ENCODE measurements at regions not wholly inside any gene's neighbourhood (a gene's known extent, or its start where the extent isn't known, plus 50 kb on each side); places are given as distances from the start of the nearest gene placed in this dataset.

- no peaks in the 10 kb centered on the region for H3K27me3 Mint-ChIP-seq (ENCODE audit: low read depth)
- peaks cover 20% of the 10 kb centered on the region for H3K9me3 Mint-ChIP-seq
- H3K36me3 Mint-ChIP-seq (ENCODE audit: low read depth): no peaks in the 10 kb centered on the region
- H3K4me3 Mint-ChIP-seq: no peak overlapping the region
- H3K27ac Mint-ChIP-seq: no peak overlapping the region
- DNase-seq (ENCODE audit: low spot score): no peak
- H3K4me1 Mint-ChIP-seq (ENCODE audit: low read depth): no peaks in the 10 kb centered on the region
These were observed 260.1 kb upstream of the AUTS2 start for GRCh38 chr7:69338144-69338543.

GRCh38 chr7:69341288-69341687 lies 257.0 kb upstream of the AUTS2 start:
- Mint-ChIP-seq H3K4me1 (ENCODE audit: low read depth) (no peaks in the 10 kb centered on the region), H3K4me3 (no peak overlapping the region), H3K9me3 (peaks cover 33% of the 10 kb centered on the region), H3K27me3 (ENCODE audit: low read depth) (no peaks in the 10 kb centered on the region), H3K36me3 (ENCODE audit: low read depth) (no peaks in the 10 kb centered on the region), H3K27ac (no peak overlapping the region)
- no peak for DNase-seq (ENCODE audit: low spot score)

- Mint-ChIP-seq H3K36me3 (ENCODE audit: low read depth) (no peaks in the 10 kb centered on the region), H3K27me3 (ENCODE audit: low read depth) (no peaks in the 10 kb centered on the region), H3K4me1 (ENCODE audit: low read depth) (no peaks in the 10 kb centered on the region), H3K9me3 (peaks cover 37% of the 10 kb centered on the region), H3K4me3 (no peak overlapping the region), H3K27ac (no peak overlapping the region)
- no peak for DNase-seq (ENCODE audit: low spot score)
These were observed 256.0 kb upstream of the AUTS2 start for GRCh38 chr7:69342154-69342884.

- H3K4me1 Mint-ChIP-seq (ENCODE audit: low read depth): no peaks in the 10 kb centered on the region
- H3K9me3 Mint-ChIP-seq: peaks cover 39% of the 10 kb centered on the region
- no peaks in the 10 kb centered on the region for H3K27me3 Mint-ChIP-seq (ENCODE audit: low read depth)
- no peak for DNase-seq (ENCODE audit: low spot score)
- H3K27ac Mint-ChIP-seq: no peak overlapping the region
- H3K4me3 Mint-ChIP-seq: no peak overlapping the region
- H3K36me3 Mint-ChIP-seq (ENCODE audit: low read depth): no peaks in the 10 kb centered on the region
These were observed 249.0 kb upstream of the AUTS2 start for GRCh38 chr7:69349291-69349690.

- Mint-ChIP-seq H3K36me3 (ENCODE audit: low read depth) (no peaks in the 10 kb centered on the region), H3K27ac (no peak overlapping the region), H3K4me1 (ENCODE audit: low read depth) (no peaks in the 10 kb centered on the region), H3K9me3 (peaks cover 8% of the 10 kb centered on the region), H3K27me3 (ENCODE audit: low read depth) (no peaks in the 10 kb centered on the region), H3K4me3 (no peak overlapping the region)
- DNase-seq (ENCODE audit: low spot score): no peak
These were observed 240.0 kb upstream of the AUTS2 start for GRCh38 chr7:69358163-69358821.

GRCh38 chr7:69359003-69359700 lies 239.1 kb upstream of the AUTS2 start:
- peaks cover 8% of the 10 kb centered on the region for H3K9me3 Mint-ChIP-seq
- no peaks in the 10 kb centered on the region for H3K36me3 Mint-ChIP-seq (ENCODE audit: low read depth)
- no peak for DNase-seq (ENCODE audit: low spot score)
- H3K27me3 Mint-ChIP-seq (ENCODE audit: low read depth): no peaks in the 10 kb centered on the region
- no peaks in the 10 kb centered on the region for H3K4me1 Mint-ChIP-seq (ENCODE audit: low read depth)
- H3K27ac Mint-ChIP-seq: no peak overlapping the region
- H3K4me3 Mint-ChIP-seq: no peak overlapping the region

- no peak for DNase-seq (ENCODE audit: low spot score)
- H3K27ac Mint-ChIP-seq: no peak overlapping the region
- no peaks in the 10 kb centered on the region for H3K36me3 Mint-ChIP-seq (ENCODE audit: low read depth)
- H3K27me3 Mint-ChIP-seq (ENCODE audit: low read depth): no peaks in the 10 kb centered on the region
- peaks cover 8% of the 10 kb centered on the region for H3K9me3 Mint-ChIP-seq
- H3K4me3 Mint-ChIP-seq: no peak overlapping the region
- H3K4me1 Mint-ChIP-seq (ENCODE audit: low read depth): no peaks in the 10 kb centered on the region
These were observed 237.4 kb upstream of the AUTS2 start for GRCh38 chr7:69360913-69361312.

- DNase-seq (ENCODE audit: low spot score): no peak
- H3K36me3 Mint-ChIP-seq (ENCODE audit: low read depth): no peaks in the 10 kb centered on the region
- H3K9me3 Mint-ChIP-seq: peaks cover 4% of the 10 kb centered on the region
- no peak overlapping the region for H3K4me3 Mint-ChIP-seq
- H3K4me1 Mint-ChIP-seq (ENCODE audit: low read depth): no peaks in the 10 kb centered on the region
- H3K27me3 Mint-ChIP-seq (ENCODE audit: low read depth): no peaks in the 10 kb centered on the region
- H3K27ac Mint-ChIP-seq: no peak overlapping the region
These were observed 235.1 kb upstream of the AUTS2 start for GRCh38 chr7:69363136-69363535.

GRCh38 chr7:69364813-69365643 lies 233.2 kb upstream of the AUTS2 start:
- Mint-ChIP-seq H3K4me1 (ENCODE audit: low read depth) (no peaks in the 10 kb centered on the region), H3K9me3 (peaks cover 7% of the 10 kb centered on the region), H3K27me3 (ENCODE audit: low read depth) (no peaks in the 10 kb centered on the region), H3K4me3 (no peak overlapping the region), H3K36me3 (ENCODE audit: low read depth) (no peaks in the 10 kb centered on the region), H3K27ac (no peak overlapping the region)
- DNase-seq (ENCODE audit: low spot score): no peak

GRCh38 chr7:69365651-69366192 lies 232.6 kb upstream of the AUTS2 start:
- no peak overlapping the region for H3K27ac Mint-ChIP-seq
- peaks cover 8% of the 10 kb centered on the region for H3K9me3 Mint-ChIP-seq
- no peak for DNase-seq (ENCODE audit: low spot score)
- no peaks in the 10 kb centered on the region for H3K27me3 Mint-ChIP-seq (ENCODE audit: low read depth)
- no peak overlapping the region for H3K4me3 Mint-ChIP-seq
- H3K36me3 Mint-ChIP-seq (ENCODE audit: low read depth): no peaks in the 10 kb centered on the region
- H3K4me1 Mint-ChIP-seq (ENCODE audit: low read depth): no peaks in the 10 kb centered on the region

- no peaks in the 10 kb centered on the region for H3K27me3 Mint-ChIP-seq (ENCODE audit: low read depth)
- H3K4me3 Mint-ChIP-seq: no peak overlapping the region
- no peaks in the 10 kb centered on the region for H3K4me1 Mint-ChIP-seq (ENCODE audit: low read depth)
- DNase-seq (ENCODE audit: low spot score): no peak
- H3K36me3 Mint-ChIP-seq (ENCODE audit: low read depth): no peaks in the 10 kb centered on the region
- no peak overlapping the region for H3K27ac Mint-ChIP-seq
- H3K9me3 Mint-ChIP-seq: peaks cover 3% of the 10 kb centered on the region
These were observed 230.5 kb upstream of the AUTS2 start for GRCh38 chr7:69367780-69368179.

GRCh38 chr7:69373171-69374043 lies 224.9 kb upstream of the AUTS2 start:
- Mint-ChIP-seq H3K36me3 (ENCODE audit: low read depth) (no peaks in the 10 kb centered on the region), H3K4me3 (no peak overlapping the region), H3K27ac (no peak overlapping the region), H3K4me1 (ENCODE audit: low read depth) (no peaks in the 10 kb centered on the region), H3K27me3 (ENCODE audit: low read depth) (no peaks in the 10 kb centered on the region), H3K9me3 (peaks cover 13% of the 10 kb centered on the region)
- DNase-seq (ENCODE audit: low spot score): no peak

- H3K9me3 Mint-ChIP-seq: peaks cover 18% of the 10 kb centered on the region
- DNase-seq (ENCODE audit: low spot score): no peak
- no peak overlapping the region for H3K27ac Mint-ChIP-seq
- H3K4me1 Mint-ChIP-seq (ENCODE audit: low read depth): no peaks in the 10 kb centered on the region
- no peaks in the 10 kb centered on the region for H3K36me3 Mint-ChIP-seq (ENCODE audit: low read depth)
- H3K27me3 Mint-ChIP-seq (ENCODE audit: low read depth): no peaks in the 10 kb centered on the region
- H3K4me3 Mint-ChIP-seq: no peak overlapping the region
These were observed 224.2 kb upstream of the AUTS2 start for GRCh38 chr7:69374044-69374425.
